ENCODE measurements at regions not wholly inside any gene's neighbourhood (a gene's known extent, or its start where the extent isn't known, plus 50 kb on each side); places are given as distances from the start of the nearest gene placed in this dataset.
"Not testable (repeated sequence)": the region's sequence is repeated elsewhere in the genome, so short reads cannot be mapped to it uniquely, and the experiment has no call there.

DNA sequence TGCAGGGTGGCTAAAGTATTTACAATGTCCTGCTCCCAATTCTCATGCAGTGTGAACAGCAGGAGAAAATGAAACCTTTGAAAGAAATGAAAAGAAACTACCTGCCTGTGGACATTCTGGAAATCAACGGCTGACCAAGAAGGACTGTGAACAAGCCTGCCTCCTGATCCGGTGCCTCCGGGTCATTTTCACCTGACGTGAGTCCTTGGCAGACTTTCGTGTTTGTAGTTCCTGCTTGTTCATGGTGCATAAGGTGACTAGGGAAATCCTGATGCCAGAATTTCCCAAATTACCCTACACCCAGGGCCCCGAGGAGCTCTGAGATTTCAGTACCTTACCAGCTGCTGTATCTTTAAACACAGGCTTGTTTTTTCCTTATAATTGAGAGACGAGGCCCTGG lies 317.5 kb downstream of the TLE1 start:
- DNase-seq (ENCODE audit: low read depth in 3 of 3, low spot score in 2 of 3), result no peak

DNA sequence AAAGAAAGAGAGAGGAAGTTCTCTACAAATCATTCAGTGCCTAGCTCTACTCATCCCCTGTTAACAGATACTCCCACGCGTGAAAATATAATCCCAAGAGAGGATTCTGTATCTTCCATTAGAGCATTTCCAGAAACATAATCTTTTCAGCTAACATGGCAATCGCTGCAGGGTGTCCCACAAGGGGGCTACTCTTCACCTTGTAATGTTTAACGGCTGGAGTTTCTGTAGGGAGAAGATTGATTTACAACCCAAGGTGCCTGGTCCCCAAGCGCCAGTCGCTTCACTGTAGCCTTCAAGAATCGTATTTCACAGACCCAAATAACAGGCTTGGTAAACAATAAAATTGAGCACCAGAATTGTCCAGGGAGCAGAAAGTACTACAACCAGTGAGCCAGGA lies 318.7 kb downstream of the TLE1 start:
- no peak for DNase-seq (ENCODE audit: low read depth in 3 of 3, low spot score in 2 of 3)

DNA sequence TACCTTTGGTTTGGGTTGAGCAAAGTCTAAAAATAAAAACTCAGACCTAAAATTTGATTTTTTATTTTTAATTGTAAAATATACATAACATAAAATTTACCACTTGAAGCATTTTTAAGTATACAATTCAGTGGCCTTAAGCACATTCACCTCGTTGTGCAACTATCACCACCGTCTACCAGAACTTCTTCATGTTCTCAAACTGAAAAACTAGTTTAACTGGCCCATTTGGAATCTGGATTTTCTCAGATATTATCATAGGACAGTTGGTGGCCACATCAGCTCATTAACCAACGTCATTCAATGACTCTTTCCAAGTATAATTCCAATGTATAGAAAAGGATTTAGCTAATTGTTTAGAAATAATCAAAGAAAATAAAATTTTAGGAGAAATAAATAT lies 319.3 kb downstream of the TLE1 start:
- no peak for DNase-seq (ENCODE audit: low read depth in 3 of 3, low spot score in 2 of 3)

DNA sequence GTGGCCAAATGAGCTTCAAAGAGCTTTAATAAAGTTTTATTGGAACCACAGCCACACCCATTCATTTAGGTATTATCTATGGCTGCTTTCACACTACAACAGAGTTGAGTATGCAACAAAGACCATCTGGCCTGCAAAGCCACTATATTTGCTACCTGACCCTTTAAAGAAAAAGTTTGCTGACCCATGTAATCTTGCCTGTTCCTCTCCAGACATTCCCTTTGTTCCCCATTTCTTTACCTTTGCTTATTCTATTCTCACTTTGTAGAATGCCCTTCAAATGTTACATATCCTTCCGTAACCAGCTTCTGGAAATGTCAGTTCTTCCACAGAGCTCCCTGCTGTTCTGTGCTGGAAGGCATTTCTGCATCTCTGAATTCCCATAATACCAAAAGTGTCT lies 320.2 kb downstream of the TLE1 start:
- no peak for DNase-seq (ENCODE audit: low read depth in 3 of 3, low spot score in 2 of 3)

DNA sequence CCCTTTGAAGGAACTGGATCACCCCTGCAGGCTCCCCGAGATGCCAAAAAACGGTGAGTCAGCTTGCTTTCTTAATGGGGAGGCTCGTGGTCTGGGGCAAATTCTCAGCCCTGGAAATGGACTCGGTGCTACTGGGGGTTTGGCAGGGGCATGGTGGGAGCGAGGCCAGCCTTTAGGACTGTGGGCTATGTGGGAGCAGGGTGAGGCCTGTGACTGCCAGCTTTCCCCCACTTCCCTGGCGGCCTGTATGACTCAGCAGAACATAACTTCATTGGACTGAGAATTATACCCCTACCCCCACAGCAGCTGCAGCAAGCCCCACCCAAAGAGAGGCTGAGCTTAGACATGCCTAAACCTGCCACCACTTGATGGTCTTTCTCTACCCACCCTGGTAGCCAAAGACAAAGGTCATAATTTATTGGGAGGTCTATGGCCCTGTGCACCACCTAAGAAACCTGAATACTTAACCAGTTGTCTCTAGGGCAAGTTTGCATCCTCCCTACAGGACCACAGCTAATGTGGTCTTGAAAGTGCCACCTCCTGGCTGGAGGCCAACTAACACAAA lies 325.3 kb downstream of the TLE1 start:
- no peak for DNase-seq (ENCODE audit: low read depth in 3 of 3, low spot score in 2 of 3)

DNA sequence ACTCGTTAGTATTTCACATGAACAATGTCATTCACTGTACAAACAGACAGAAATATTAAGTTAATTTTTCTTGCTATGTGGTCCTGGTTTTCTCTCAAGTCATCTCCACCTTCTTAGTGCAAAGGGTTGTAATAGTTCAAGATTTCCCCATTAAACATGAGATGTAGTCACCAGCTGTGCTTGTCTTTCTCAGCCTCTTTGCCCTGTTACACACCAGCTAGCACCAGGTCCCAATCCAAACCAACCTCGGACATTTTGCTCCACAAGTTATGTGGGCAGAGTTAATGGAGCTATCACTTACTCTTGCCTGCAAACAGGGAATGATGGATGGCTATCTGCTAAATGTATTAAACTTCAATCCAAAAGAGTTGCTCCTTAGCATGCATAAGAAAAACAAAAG lies 328.1 kb downstream of the TLE1 start:
- DNase-seq (ENCODE audit: low read depth in 3 of 3, low spot score in 2 of 3), result no peak

DNA sequence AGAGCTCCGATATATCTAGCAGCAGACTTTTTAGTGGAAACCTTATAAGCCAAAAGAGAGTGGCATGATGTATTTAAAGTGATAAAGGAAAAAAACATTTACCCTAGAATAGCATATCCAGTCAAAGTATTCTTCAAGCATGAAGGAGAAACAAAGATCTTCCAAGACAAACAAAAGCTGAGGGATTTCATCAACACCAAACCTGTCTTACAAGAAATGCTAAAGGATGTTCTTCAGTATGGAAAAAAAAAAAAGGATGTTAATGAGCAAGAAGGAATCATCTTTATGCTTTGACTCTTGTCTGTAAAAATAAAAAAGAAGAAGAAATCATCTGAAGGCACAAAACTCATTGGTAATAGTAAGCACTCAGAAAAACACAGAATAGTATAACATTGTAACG lies 338.2 kb downstream of the TLE1 start:
- no peak for DNase-seq (ENCODE audit: low read depth in 3 of 3, low spot score in 2 of 3)

DNA sequence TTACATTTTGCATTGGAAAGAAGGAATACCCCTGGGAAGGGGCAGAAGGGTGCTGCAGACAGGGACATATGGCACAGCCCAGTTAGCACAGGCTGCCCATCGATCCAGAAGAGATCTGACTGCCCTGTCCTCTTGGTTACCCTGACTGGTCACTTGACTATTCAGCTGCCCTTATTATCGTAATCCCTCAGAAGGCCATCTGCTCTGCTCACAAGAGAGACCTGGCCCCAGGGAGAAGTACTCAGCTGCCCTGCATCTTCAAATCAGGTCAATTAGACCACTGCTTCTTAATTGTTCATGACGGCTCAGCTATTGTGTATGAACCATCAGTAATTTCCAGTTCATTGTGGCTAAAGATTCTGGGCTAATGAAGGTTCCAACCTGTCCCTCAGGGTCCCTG lies 345.0 kb downstream of the TLE1 start:
- no peak for DNase-seq (ENCODE audit: low read depth in 3 of 3, low spot score in 2 of 3)

DNA sequence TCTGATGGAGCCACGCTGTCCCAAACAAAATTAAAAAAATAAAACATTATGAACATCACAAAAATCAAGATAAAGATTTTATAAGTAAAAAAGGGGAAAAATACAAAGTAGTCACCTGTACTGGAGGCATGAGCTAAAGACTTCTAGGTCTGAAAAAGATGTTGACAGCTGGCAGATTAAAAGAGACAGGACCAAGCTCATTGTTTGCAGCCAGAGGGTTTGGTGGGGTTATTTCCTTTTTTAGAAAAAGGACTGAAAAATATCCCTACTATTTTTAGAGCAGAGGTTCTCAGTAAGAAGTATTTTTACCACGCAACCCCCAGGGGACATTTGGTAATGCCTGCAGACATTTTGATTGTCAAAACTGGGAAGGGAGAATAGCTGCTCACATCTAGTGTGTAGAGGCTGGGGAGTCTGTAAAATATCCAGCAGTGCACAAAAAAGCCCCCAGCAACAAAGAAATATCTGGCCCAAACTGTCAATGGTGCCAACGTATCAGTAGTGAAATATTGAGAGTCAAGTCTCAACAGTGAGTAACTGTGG lies 353.4 kb downstream of the TLE1 start:
- DNase-seq (ENCODE audit: low read depth in 3 of 3, low spot score in 2 of 3), result no peak

DNA sequence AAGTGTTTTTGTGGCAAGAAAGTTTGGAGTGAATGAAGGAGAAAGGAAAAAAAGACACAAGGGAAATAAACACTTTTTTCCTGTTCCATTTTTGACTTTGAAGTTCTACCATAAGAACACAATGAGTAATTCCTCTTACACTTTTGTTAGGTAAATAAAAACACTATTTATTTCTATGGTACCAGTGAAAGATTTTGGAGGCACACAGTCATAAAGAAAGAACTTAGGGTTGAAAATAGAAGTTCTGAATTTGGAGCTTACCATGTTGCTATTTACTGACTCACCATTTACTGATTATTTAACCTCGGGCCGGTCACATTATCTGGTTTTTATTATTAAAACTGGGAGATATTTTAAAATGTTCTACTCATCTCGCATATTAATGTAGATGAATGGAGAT lies 367.8 kb downstream of the TLE1 start:
- DNase-seq (ENCODE audit: low read depth in 3 of 3, low spot score in 2 of 3), result no peak

DNA sequence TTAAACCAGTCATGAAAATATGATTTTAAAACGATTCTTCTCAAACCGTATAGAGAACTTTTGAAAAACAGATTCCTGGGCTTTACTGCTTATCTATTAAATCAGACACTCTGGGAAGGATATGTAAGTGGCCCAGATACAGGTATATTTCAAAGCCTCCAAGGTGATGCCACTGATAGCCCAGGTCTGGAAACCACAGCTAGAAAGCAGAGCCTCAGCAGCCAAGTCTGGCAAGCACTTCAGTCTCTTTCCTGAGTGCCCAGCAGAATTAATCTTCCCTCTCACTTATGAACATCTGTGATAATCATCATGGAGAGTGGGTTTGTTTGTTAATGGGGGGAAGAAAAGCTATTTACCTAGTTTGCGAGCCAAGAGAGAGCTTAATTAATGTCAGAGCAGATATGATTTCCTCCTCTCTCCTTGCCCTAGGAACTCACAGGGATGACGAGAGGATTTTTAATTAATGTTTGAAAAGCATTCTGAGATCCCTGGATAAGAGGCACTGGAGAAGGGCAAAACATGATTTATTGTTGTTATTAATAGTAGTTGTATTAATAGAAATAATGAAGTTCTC lies 368.4 kb downstream of the TLE1 start:
- DNase-seq (ENCODE audit: low read depth in 3 of 3, low spot score in 2 of 3), result no peak

DNA sequence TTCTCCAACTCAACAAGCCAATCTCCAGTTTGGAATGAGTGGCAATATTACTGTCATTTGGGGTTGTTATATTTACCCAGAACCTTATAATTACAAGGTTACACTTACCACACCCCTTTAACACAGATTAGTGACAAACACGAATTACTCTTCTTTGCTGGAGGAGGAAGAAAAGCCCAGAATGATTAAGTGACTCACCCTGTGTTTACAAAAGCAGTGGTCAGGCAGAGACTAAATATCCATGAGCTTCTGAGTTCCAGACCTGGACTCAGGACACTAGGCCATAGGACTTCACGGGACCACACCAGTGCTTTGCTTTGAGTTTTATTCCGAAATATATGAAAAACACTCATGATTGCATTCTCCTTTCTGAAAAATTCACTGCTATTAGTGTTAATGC lies 370.8 kb downstream of the TLE1 start:
- DNase-seq (ENCODE audit: low read depth in 3 of 3, low spot score in 2 of 3), result no peak

DNA sequence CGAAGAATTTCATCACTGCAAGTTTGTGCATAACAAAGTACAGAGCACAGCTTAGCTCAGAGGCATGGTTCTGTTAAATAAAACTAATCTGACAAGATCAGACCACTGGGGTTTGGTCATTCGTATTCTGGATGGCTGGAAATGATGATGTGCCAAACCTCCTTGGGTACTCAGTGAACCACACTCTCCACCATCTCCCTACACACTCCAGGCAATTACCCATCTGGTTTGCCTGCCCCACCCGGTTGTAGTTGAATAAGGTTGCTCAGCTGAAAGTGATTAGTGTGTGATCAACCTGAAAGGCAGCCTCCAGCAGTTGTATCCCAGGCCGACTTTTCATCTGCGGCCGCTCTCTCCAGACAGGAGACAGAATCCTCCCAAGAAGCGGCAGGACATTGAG lies 371.4 kb downstream of the TLE1 start:
- no peak for DNase-seq (ENCODE audit: low read depth in 3 of 3, low spot score in 2 of 3)

DNA sequence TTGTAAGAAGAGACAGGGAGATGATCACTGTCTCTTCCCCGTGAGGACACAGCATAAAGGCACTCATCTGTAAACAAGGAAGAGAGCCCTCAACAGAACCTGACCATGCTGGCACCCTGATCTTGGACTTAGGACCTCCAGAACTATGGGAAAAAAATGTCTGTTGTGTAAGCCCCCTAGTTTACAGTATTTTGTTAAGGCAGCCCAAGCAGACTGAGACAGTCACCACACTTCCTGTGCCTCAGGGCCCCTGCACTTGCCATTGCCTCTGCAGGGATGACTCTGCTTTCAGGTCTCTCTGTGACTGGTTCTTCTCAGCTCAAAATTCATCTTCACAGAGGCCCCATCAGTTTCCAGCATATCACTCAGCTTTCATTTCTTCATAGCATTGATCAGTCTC lies 372.1 kb downstream of the TLE1 start:
- DNase-seq (ENCODE audit: low read depth in 3 of 3, low spot score in 2 of 3), result no peak

DNA sequence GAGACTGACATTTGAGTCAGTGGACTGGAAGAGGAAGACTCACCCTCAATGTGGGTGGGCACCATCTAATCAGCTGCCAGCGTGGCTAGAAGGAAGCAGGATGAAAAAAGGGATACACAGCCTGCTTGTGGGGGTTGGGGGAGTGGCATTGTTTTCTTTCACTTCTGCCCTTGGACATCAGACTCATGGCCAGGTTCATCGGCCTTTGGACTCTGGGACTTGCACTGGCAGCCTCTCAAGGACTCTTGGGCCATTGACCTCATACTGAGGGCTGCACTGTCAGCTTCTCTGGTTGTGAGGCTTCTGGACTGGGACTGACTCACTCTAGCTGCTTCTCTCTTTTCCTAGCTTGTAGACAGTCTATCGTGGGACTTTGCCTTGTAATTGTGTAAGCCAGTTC lies 374.9 kb downstream of the TLE1 start:
- DNase-seq (ENCODE audit: low read depth in 3 of 3, low spot score in 2 of 3), result no peak

DNA sequence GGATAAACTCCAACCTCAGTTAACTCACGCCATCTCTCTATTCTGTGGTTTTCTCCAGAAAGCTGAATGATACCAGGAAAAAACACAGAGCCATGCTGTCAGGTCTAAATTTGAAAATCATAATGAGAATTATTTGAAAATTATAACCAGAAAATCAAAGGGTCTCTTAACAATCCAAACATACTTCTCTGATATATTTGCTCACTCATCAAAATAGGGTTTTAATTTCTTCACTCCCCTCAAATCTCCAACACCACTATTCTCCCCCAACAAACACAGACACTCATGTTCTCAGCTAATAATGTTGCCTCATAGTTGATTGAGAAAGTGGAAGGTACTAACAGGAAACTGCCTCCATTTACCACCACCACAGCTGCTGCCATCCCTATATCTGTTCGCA lies 375.5 kb downstream of the TLE1 start:
- DNase-seq (ENCODE audit: low read depth in 3 of 3, low spot score in 2 of 3), result no peak

DNA sequence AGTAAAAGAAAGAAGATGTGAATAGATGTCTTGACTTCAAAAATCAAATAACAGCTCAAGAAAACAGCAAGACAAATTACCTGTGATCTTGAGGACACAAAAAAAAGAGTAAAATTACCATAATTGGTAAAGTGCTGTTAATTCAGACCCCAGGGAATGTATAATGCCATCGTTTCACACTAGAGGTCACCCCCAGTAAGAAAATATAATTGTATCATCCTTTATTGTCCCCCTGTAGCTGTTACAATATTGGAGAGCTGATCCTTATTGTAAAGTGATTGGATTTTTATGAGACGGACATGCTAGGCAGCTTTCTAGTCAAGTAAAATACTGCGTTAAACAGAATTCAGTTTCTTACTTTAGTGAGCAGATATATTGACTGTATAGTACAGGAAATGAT lies 377.0 kb downstream of the TLE1 start:
- DNase-seq (ENCODE audit: low read depth in 3 of 3, low spot score in 2 of 3), result no peak

DNA sequence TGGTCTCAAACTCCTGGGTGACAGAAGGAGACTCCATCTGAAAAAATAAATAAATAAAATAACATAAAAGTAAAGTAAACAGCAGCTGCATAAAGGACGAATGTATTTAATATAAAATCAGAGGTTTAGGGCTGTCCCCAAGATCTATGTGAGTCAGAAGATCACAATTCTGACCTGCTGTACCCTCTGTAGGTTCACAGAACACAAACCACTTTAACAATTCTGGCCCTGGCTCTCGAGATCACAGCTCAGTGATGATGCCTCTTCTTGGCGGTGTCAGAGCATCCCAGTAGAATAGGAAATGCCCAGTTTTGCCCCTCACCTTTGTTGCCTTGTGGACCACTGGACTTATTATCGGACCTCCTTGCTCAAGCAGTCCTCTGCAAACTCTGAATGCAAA lies 380.9 kb downstream of the TLE1 start:
- no peak for DNase-seq (ENCODE audit: low read depth in 3 of 3, low spot score in 2 of 3)

DNA sequence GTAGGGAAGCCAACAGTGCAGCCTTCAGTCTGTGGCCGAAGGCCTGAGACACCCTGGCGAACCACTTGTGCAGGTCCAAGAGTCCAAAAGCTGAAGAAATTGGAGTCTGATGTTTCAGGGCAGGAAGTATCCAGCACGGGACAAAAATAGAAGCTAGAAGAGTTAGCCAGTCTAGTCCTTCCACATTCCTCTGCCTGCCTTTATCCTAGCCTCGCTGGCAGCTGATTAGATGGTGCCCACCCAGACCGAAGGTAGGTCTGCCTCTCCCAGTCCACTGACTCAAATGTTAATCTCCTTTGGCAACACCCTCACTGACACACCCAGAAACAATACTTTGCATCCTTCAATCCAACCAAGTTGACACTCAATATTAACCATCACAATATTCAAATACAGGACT lies 381.6 kb downstream of the TLE1 start:
- DNase-seq (ENCODE audit: low read depth in 3 of 3, low spot score in 2 of 3), result not testable (repeated sequence)

DNA sequence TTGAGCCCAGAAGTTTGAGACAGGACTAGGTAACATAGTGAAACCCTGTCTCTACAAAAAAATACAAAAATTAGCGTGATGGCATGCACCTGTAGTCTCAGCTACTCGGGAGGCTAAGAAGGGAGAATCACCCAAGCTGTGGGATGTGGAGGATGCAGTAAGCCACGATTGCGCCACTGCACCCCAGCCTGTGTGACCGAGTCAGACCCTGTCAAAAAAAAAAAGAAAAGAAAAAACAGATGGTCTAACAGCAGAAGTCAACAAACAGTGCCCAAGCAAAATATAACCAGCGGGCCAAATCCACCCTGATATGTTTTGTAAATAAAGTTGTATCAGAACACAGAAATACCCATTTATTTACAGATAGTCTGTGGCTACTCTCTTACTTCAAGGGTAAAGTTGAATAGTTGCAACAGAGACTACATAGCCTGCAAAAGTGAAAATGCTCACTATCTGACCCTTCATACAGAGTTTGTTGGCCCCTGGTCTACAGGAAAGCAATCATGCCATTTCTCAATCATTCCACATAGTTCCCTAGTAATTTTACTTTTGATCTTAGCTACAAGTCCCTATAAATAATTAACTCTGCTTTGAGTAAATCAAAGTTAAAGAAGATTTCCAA lies 383.7 kb downstream of the TLE1 start:
- DNase-seq (ENCODE audit: low read depth in 3 of 3, low spot score in 2 of 3), result no peak

DNA sequence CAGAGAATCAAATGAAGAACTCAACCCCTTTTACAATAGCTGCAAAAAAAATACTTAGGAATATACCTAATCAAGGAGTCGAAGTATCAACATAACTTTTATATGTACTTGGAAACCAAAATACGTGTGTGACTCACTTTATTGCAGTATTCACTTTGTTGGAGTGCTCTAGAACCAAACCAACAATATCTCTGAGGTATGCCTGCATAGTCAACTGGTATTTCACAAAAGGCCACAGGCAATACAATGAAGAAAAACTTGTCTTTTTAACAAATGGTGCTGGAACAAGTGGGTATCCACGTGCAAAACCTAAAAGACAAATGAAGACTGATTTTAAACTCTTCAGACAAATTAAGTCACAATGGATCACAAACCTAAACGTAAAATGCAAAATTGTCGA lies 385.7 kb downstream of the TLE1 start:
- DNase-seq (ENCODE audit: low read depth in 3 of 3, low spot score in 2 of 3), result no peak

DNA sequence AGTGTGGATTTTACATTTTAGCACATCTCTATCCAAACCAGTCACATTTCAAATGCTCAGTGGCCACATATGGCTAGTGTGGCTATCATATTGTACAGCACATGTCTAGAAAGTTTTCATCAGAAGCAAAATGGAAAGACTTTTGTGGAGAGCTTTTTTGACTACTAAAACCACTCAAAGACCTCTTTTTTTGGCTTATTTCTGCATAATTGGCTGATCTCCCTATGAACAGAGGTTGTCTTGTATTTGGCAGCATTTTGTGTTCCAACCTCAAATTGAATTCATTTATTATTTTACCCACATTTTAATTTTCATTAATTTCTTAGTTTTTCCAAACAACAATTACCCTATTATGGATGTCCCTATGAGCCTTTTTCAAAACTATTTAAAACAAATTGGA lies 395.7 kb downstream of the TLE1 start:
- DNase-seq (ENCODE audit: low read depth in 3 of 3, low spot score in 2 of 3), result no peak
